ENCODE measurements at regions not wholly inside any gene's neighbourhood (a gene's known extent, or its start where the extent isn't known, plus 50 kb on each side); places are given as distances from the start of the nearest gene placed in this dataset.

DNA sequence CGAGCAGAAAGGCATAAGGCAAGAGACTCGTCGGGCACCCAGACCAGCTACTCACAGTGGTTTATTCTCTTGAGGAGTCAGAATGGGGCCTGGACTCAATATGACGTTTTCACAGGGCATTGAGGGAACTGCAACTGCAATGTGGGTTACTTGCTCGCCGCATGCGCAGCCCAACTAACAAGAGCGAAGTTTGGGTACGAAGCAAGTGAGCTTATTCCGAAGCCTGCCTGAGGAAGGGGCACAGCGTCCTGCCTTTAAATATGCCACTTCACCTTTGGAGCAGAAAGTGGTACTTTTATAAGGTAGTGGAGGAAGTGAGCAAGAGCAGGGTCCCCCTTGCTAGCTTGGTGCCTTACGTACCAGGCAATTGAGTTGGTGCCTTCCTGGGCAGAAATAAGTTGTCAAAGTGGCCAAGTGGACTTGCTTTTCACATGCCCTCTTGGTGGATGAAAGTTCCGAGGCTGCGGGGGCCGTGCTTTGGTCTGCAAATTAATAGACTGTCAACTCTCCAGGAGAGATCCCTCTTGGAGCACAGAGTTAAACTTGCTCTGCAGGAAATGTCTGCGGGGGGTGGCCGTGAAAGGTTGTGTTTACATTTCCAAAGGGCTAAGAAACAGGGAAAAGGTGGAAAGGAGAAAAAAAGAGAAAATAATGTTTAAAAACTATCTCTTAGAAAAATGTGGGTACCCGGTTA lies 480.4 kb downstream of the TRIML1 start:
- TF ChIP-seq CTCF (IDR thresholded peaks at IDR 0.05 in 8 of 11, conservative IDR thresholded peaks at IDR 0.05 in 3 of 11) (no peak), POLR2AphosphoS5 (IDR thresholded peaks at IDR 0.05) (no peak), POLR2A (IDR thresholded peaks at IDR 0.05) (no peak)

All from spleen (tissue), 7 donors.